Trophoblast cell (in vitro differentiated cells and primary cell): ENCODE measurements at regions not wholly inside any gene's neighbourhood (a gene's known extent, or its start where the extent isn't known, plus 50 kb on each side); places are given as distances from the start of the nearest gene placed in this dataset.

Source experiments
- DNase-seq, 2 donors: peaks; one replicate each; pipeline ENCODE4 v3.0.0-alpha.2; 2016
- H2AFZ ChIP-seq: 2 replicates; pipeline ENCODE4 v1.6.1; 2013; ENCODE audit warnings: low read length, moderate library complexity, mild to moderate bottlenecking; ENCODE audit not compliant: insufficient read depth, poor library complexity
- H2AK5ac ChIP-seq: 2 replicates; pipeline ENCODE4 v1.6.1; 2013; ENCODE audit warnings: mild to moderate bottlenecking, low read length
- H2BK120ac ChIP-seq: 2 replicates; pipeline ENCODE4 v1.6.1; 2013; ENCODE audit warnings: low read length, mild to moderate bottlenecking, moderate library complexity; ENCODE audit not compliant: insufficient read depth, poor library complexity
- H2BK12ac ChIP-seq: 2 replicates; pipeline ENCODE4 v1.6.1; 2013; ENCODE audit warnings: mild to moderate bottlenecking, low read length, moderate library complexity
- H2BK5ac ChIP-seq: 2 replicates; pipeline ENCODE4 v1.6.1; 2013; ENCODE audit warnings: low read length, low read depth, moderate library complexity, mild to moderate bottlenecking; ENCODE audit not compliant: poor library complexity
- H3K14ac ChIP-seq: 2 replicates; pipeline ENCODE4 v1.6.1; 2013; ENCODE audit warnings: mild to moderate bottlenecking, low read length
- H3K18ac ChIP-seq: 2 replicates; pipeline ENCODE4 v1.6.1; 2013; ENCODE audit warnings: mild to moderate bottlenecking, low read length
- H3K23ac ChIP-seq: 2 replicates; pipeline ENCODE4 v1.6.1; 2013; ENCODE audit warnings: low read length
- H3K27ac ChIP-seq: 2 replicates; pipeline ENCODE4 v1.5.1; 2013; ENCODE audit warnings: low read depth, mild to moderate bottlenecking, inconsistent platforms, low read length, moderate library complexity
- H3K27me3 ChIP-seq: 2 replicates; pipeline ENCODE4 v1.6.1; 2013; ENCODE audit warnings: inconsistent platforms, mild to moderate bottlenecking, low read length, moderate library complexity; ENCODE audit not compliant: insufficient read depth
- H3K36me3 ChIP-seq, 2 experiments: 1 replicate in 1 of 2; 2 replicates in 1 of 2; pipeline ENCODE4 v1.6.1; 2013; ENCODE audit warnings: low read length in 2 of 2, mild to moderate bottlenecking in 2 of 2, moderate library complexity in 1 of 2; ENCODE audit not compliant: insufficient read depth in 2 of 2, control insufficient read depth in 1 of 2
- H3K4ac ChIP-seq: 2 replicates; pipeline ENCODE4 v1.6.1; 2013; ENCODE audit warnings: low read depth, mild to moderate bottlenecking, low read length, moderate library complexity
- H3K4me1 ChIP-seq, 2 experiments: 1 replicate in 1 of 2; 2 replicates in 1 of 2; pipeline ENCODE4 v1.6.1; 2013; ENCODE audit warnings: low read length in 2 of 2, mild to moderate bottlenecking in 2 of 2, moderate library complexity in 1 of 2; ENCODE audit not compliant: insufficient read depth in 2 of 2, control insufficient read depth in 1 of 2
- H3K4me2 ChIP-seq: 2 replicates; pipeline ENCODE4 v1.6.1; 2013; ENCODE audit warnings: inconsistent platforms, mild to moderate bottlenecking, low read length, moderate library complexity
- H3K4me3 ChIP-seq: 2 replicates; pipeline ENCODE4 v1.5.1; 2013; ENCODE audit warnings: mild to moderate bottlenecking, low read depth, low read length, inconsistent platforms
- H3K79me1 ChIP-seq: one replicate; pipeline ENCODE4 v1.6.1; 2013; ENCODE audit warnings: low read length
- H3K79me2 ChIP-seq: 2 replicates; pipeline ENCODE4 v1.6.1; 2013; ENCODE audit warnings: low read length, mild to moderate bottlenecking; ENCODE audit not compliant: control insufficient read depth, insufficient read depth, poor library complexity
- H3K9ac ChIP-seq: 2 replicates; pipeline ENCODE4 v1.6.1; 2013; ENCODE audit warnings: mild to moderate bottlenecking, low read length
- H3K9me3 ChIP-seq: 2 replicates; pipeline ENCODE4 v1.6.1; 2013; ENCODE audit warnings: low read depth, mild to moderate bottlenecking, control low read depth, inconsistent platforms, low read length; ENCODE audit not compliant: insufficient read depth
- H4K12ac ChIP-seq: 2 replicates; pipeline ENCODE4 v1.6.1; 2013; ENCODE audit warnings: low read depth, mild to moderate bottlenecking, low read length, moderate library complexity
- H4K8ac ChIP-seq: 2 replicates; pipeline ENCODE4 v1.6.1; 2013; ENCODE audit warnings: low read depth, mild to moderate bottlenecking, low read length, moderate library complexity
- H4K91ac ChIP-seq: one replicate; pipeline ENCODE4 v1.6.1; 2013; ENCODE audit warnings: low read depth, mild to moderate bottlenecking, low read length, moderate library complexity
- WGBS: extraction: QIAGEN DNeasy Blood & Tissue Kit; methylation state at CpG from one replicate; pipeline ENCODE4 v1.1.7; 2013; ENCODE audit warnings: missing lambda C conversion rate; ENCODE audit not compliant: insufficient read length, insufficient coverage; ENCODE audit errors: extremely low coverage; 5-methylcytosine and 5-hydroxymethylcytosine counted together

GRCh38 chr10:74760086-74760979, 66.1 kb upstream of the KAT6B start:
- no peak overlapping the region for H2BK5ac ChIP-seq
- no peaks in the 10 kb centered on the region for H3K4me1 ChIP-seq
- H3K27me3 ChIP-seq = no peaks in the 10 kb centered on the region
- no peak overlapping the region for H2BK120ac ChIP-seq
- no peaks in the 10 kb centered on the region for H3K79me2 ChIP-seq
- H4K12ac ChIP-seq = no peak overlapping the region
- H3K23ac ChIP-seq = no peak overlapping the region
- H2BK12ac ChIP-seq = no peak overlapping the region
- H2AFZ ChIP-seq = no peak overlapping the region
- H3K4me3 ChIP-seq = no peak overlapping the region
- no peak overlapping the region for H3K9ac ChIP-seq
- H3K79me1 ChIP-seq = no peaks in the 10 kb centered on the region
- no peak overlapping the region for H4K91ac ChIP-seq
- WGBS = no CpG with 5 or more reads among the region's 7 CpGs
- no peak overlapping the region for H3K4me2 ChIP-seq
- H4K8ac ChIP-seq = no peak overlapping the region
- H2AK5ac ChIP-seq = no peak overlapping the region
- no peaks in the 10 kb centered on the region for H3K36me3 ChIP-seq
- H3K27ac ChIP-seq = no peak overlapping the region
- no peaks in the 10 kb centered on the region for H3K9me3 ChIP-seq
- no peak overlapping the region for H3K4ac ChIP-seq
- H3K14ac ChIP-seq = no peak overlapping the region
- no peak overlapping the region for H3K18ac ChIP-seq
- no peak for DNase-seq

GRCh38 chr10:74763934-74764591, 62.3 kb upstream of the KAT6B start:
- no CpG with 5 or more reads among the region's 17 CpGs for WGBS
- no peaks in the 10 kb centered on the region for H3K79me2 ChIP-seq
- H3K23ac ChIP-seq = no peak overlapping the region

GRCh38 chr10:74765465-74765975, 60.9 kb upstream of the KAT6B start:
- no peak for DNase-seq
- Histone ChIP-seq H3K14ac (no peak overlapping the region), H2BK5ac (no peak overlapping the region), H3K18ac (no peak overlapping the region), H3K79me2 (no peaks in the 10 kb centered on the region), H3K23ac (no peak overlapping the region), H3K79me1 (no peaks in the 10 kb centered on the region), H3K4me1 (no peaks in the 10 kb centered on the region), H4K8ac (no peak overlapping the region), H2AFZ (no peak overlapping the region), H3K36me3 (no peaks in the 10 kb centered on the region), H2AK5ac (no peak overlapping the region), H3K9ac (no peak overlapping the region), H3K27ac (no peak overlapping the region), H3K4me3 (no peak overlapping the region), H2BK120ac (no peak overlapping the region), H4K12ac (no peak overlapping the region), H2BK12ac (no peak overlapping the region), H3K4me2 (no peak overlapping the region), H3K9me3 (peaks cover 3% of the 10 kb centered on the region), H3K27me3 (no peaks in the 10 kb centered on the region), H4K91ac (no peak overlapping the region), H3K4ac (no peak overlapping the region)
- WGBS = no CpG with 5 or more reads among the region's 10 CpGs

More at GRCh38 chr10:74763934-74764591, 62.3 kb upstream of the KAT6B start:
- Histone ChIP-seq H3K4me3 (no peak overlapping the region), H3K36me3 (no peaks in the 10 kb centered on the region), H3K14ac (no peak overlapping the region), H3K27ac (no peak overlapping the region), H3K18ac (no peak overlapping the region), H4K8ac (no peak overlapping the region), H4K91ac (no peak overlapping the region), H2BK5ac (no peak overlapping the region), H4K12ac (no peak overlapping the region), H3K9ac (no peak overlapping the region), H3K9me3 (peaks cover 3% of the 10 kb centered on the region), H3K4me1 (no peaks in the 10 kb centered on the region), H2BK12ac (no peak overlapping the region), H3K4me2 (no peak overlapping the region), H2AK5ac (no peak overlapping the region), H3K4ac (no peak overlapping the region), H3K27me3 (no peaks in the 10 kb centered on the region), H3K79me1 (no peaks in the 10 kb centered on the region), H2BK120ac (no peak overlapping the region), H2AFZ (no peak overlapping the region)
- DNase-seq = no peak

- no CpG with 5 or more reads among the region's 7 CpGs for WGBS
- Histone ChIP-seq H3K9ac (peak overlapping the region; percentile 64), H3K4me3 (no peak overlapping the region), H3K4ac (no peak overlapping the region), H2BK12ac (no peak overlapping the region), H4K8ac (no peak overlapping the region), H3K27me3 (no peaks in the 10 kb centered on the region), H3K27ac (no peak overlapping the region), H3K36me3 (no peaks in the 10 kb centered on the region), H4K12ac (no peak overlapping the region), H3K4me2 (no peak overlapping the region), H3K4me1 (no peaks in the 10 kb centered on the region), H3K79me1 (no peaks in the 10 kb centered on the region), H2AFZ (no peak overlapping the region), H2BK120ac (no peak overlapping the region), H3K23ac (no peak overlapping the region), H3K79me2 (no peaks in the 10 kb centered on the region), H3K18ac (no peak overlapping the region), H3K14ac (no peak overlapping the region), H2AK5ac (no peak overlapping the region), H4K91ac (no peak overlapping the region), H2BK5ac (no peak overlapping the region), H3K9me3 (peaks cover 3% of the 10 kb centered on the region)
- no peak for DNase-seq
These were observed 59.9 kb upstream of the KAT6B start for GRCh38 chr10:74766501-74766900.
